Parathyroid adenoma (tissue), 2 donors: ENCODE measurements at regions not wholly inside any gene's neighbourhood (a gene's known extent, or its start where the extent isn't known, plus 50 kb on each side); places are given as distances from the start of the nearest gene placed in this dataset.

Source experiments
- H2AFZ ChIP-seq: fragments of 300-600 bp; sonication (generic); one replicate; pipeline ENCODE4 v1.7.0; 2017; ENCODE audit warnings: antibody characterized with exemption, mild to moderate bottlenecking
- H3K27ac ChIP-seq: fragments of 300-600 bp; sonication (generic); one replicate; pipeline ENCODE4 v1.7.0; 2017
- H3K27me3 ChIP-seq: fragments of 300-600 bp; sonication (generic); one replicate; pipeline ENCODE4 v1.7.0; 2017; ENCODE audit warnings: low read length; ENCODE audit not compliant: control insufficient read depth, insufficient read depth
- H3K36me3 ChIP-seq: fragments of 300-600 bp; sonication (generic); one replicate; pipeline ENCODE4 v1.7.0; 2017; ENCODE audit warnings: low read length; ENCODE audit not compliant: control insufficient read depth, insufficient read depth
- H3K4me1 ChIP-seq: fragments of 300-600 bp; sonication (generic); one replicate; pipeline ENCODE4 v1.7.0; 2017; ENCODE audit warnings: control low read depth
- H3K4me2 ChIP-seq: fragments of 300-600 bp; sonication (generic); one replicate; pipeline ENCODE4 v1.7.0; 2017; ENCODE audit warnings: low read length
- H3K4me3 ChIP-seq: fragments of 300-600 bp; sonication (generic); one replicate; pipeline ENCODE4 v1.7.0; 2017; ENCODE audit warnings: low read depth, low read length
- H3K79me2 ChIP-seq: fragments of 300-600 bp; sonication (generic); one replicate; pipeline ENCODE4 v1.7.0; 2017; ENCODE audit warnings: control low read depth
- H3K9ac ChIP-seq: fragments of 300-600 bp; sonication (generic); one replicate; pipeline ENCODE4 v1.7.0; 2017; ENCODE audit warnings: mild to moderate bottlenecking
- H3K9me3 ChIP-seq: fragments of 300-600 bp; sonication (generic); one replicate; pipeline ENCODE4 v1.7.0; 2017; ENCODE audit warnings: low read length; ENCODE audit not compliant: control insufficient read depth
- TF ChIP-seq, protein P1 (sequence below): fragments of 300-600 bp; sonication (generic); IDR thresholded peaks from one replicate; pipeline ENCODE4 v1.7.0; 2017; ENCODE audit warnings: antibody characterized with exemption, mild to moderate bottlenecking
- donor health status: primary hyperparathyroidism.

GRCh38 chr20:52410731-52411234 is 219.2 kb upstream of the ZFP64 start:
- no peak overlapping the region for H3K4me2 ChIP-seq
- H3K27ac ChIP-seq = no peak overlapping the region
- H3K4me3 ChIP-seq = no peak overlapping the region
- H3K9ac ChIP-seq = no peak overlapping the region
- H3K79me2 ChIP-seq = no peaks in the 10 kb centered on the region
- H2AFZ ChIP-seq = no peak overlapping the region
- no peaks in the 10 kb centered on the region for H3K4me1 ChIP-seq
- no peaks in the 10 kb centered on the region for H3K9me3 ChIP-seq
- TF ChIP-seq, protein P1, sequence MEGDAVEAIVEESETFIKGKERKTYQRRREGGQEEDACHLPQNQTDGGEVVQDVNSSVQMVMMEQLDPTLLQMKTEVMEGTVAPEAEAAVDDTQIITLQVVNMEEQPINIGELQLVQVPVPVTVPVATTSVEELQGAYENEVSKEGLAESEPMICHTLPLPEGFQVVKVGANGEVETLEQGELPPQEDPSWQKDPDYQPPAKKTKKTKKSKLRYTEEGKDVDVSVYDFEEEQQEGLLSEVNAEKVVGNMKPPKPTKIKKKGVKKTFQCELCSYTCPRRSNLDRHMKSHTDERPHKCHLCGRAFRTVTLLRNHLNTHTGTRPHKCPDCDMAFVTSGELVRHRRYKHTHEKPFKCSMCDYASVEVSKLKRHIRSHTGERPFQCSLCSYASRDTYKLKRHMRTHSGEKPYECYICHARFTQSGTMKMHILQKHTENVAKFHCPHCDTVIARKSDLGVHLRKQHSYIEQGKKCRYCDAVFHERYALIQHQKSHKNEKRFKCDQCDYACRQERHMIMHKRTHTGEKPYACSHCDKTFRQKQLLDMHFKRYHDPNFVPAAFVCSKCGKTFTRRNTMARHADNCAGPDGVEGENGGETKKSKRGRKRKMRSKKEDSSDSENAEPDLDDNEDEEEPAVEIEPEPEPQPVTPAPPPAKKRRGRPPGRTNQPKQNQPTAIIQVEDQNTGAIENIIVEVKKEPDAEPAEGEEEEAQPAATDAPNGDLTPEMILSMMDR = no peak
- no peaks in the 10 kb centered on the region for H3K36me3 ChIP-seq
- no peaks in the 10 kb centered on the region for H3K27me3 ChIP-seq

- Histone ChIP-seq H2AFZ (no peak overlapping the region), H3K9me3 (no peaks in the 10 kb centered on the region), H3K27me3 (no peaks in the 10 kb centered on the region), H3K4me3 (no peak overlapping the region), H3K4me2 (no peak overlapping the region), H3K36me3 (no peaks in the 10 kb centered on the region), H3K79me2 (no peaks in the 10 kb centered on the region), H3K9ac (no peak overlapping the region), H3K27ac (no peak overlapping the region), H3K4me1 (no peaks in the 10 kb centered on the region)
- TF ChIP-seq, protein P1 = no peak
Observed at GRCh38 chr20:52410182-52410647, 218.6 kb upstream of the ZFP64 start.

- H3K27me3 ChIP-seq = no peaks in the 10 kb centered on the region
- no peaks in the 10 kb centered on the region for H3K9me3 ChIP-seq
- H3K4me2 ChIP-seq = no peak overlapping the region
- no peaks in the 10 kb centered on the region for H3K36me3 ChIP-seq
- no peak overlapping the region for H2AFZ ChIP-seq
- H3K79me2 ChIP-seq = no peaks in the 10 kb centered on the region
- H3K4me3 ChIP-seq = no peak overlapping the region
- H3K4me1 ChIP-seq = no peaks in the 10 kb centered on the region
- no peak overlapping the region for H3K9ac ChIP-seq
- H3K27ac ChIP-seq = no peak overlapping the region
- TF ChIP-seq, protein P1 = no peak
Observed at GRCh38 chr20:52405986-52406385, 214.4 kb upstream of the ZFP64 start.

GRCh38 chr20:52405417-52405816 is 213.8 kb upstream of the ZFP64 start:
- Histone ChIP-seq H3K4me2 (no peak overlapping the region), H3K4me3 (no peak overlapping the region), H3K9me3 (no peaks in the 10 kb centered on the region), H3K4me1 (no peaks in the 10 kb centered on the region), H2AFZ (no peak overlapping the region), H3K79me2 (no peaks in the 10 kb centered on the region), H3K9ac (no peak overlapping the region), H3K27ac (no peak overlapping the region), H3K27me3 (no peaks in the 10 kb centered on the region), H3K36me3 (no peaks in the 10 kb centered on the region)
- TF ChIP-seq, protein P1 = no peak

DNA sequence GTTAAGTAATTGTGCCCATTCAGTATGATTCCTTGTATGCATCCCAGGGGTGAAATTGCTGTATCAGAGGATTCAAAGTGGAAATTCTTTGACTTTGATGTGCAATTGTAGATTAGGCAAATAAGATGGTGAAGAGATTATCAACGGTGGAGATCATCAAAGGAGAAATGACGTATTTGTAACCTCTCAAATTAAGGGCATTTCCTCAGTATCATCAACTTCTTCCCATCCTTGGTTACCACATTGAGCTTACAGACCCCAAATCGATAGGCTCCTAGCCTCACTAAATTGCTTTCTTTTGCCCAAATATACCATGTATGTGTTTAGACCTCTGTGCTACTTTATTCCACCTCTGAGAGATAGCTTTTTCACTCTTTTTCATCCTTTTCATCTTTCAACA is 213.1 kb upstream of the ZFP64 start:
- no peaks in the 10 kb centered on the region for H3K79me2 ChIP-seq
- no peaks in the 10 kb centered on the region for H3K4me1 ChIP-seq
- no peak overlapping the region for H3K4me2 ChIP-seq
- no peak overlapping the region for H3K9ac ChIP-seq
- no peak overlapping the region for H3K4me3 ChIP-seq
- no peaks in the 10 kb centered on the region for H3K9me3 ChIP-seq
- H3K27me3 ChIP-seq = no peaks in the 10 kb centered on the region
- TF ChIP-seq, protein P1 = no peak
- H3K27ac ChIP-seq = no peak overlapping the region
- H3K36me3 ChIP-seq = no peaks in the 10 kb centered on the region
- no peak overlapping the region for H2AFZ ChIP-seq
